CD8-positive, alpha-beta memory T cell (primary cell): ENCODE measurements at regions not wholly inside any gene's neighbourhood (a gene's known extent, or its start where the extent isn't known, plus 50 kb on each side); places are given as distances from the start of the nearest gene placed in this dataset.

ENCODE experiments used
- CTCF ChIA-PET: fragments of 350-600 bp; sonication (Branson Sonifier 250); formaldehyde crosslinking; loops from one replicate; lab custom pipeline; 2021; ENCODE audit warnings: antibody characterized with exemption; lab: Charles Lee
- POLR2A ChIA-PET: fragments of 350-600 bp; sonication (Branson Sonifier 250); formaldehyde crosslinking; loops from one replicate; lab custom pipeline; 2021; ENCODE audit warnings: antibody characterized with exemption; lab: Charles Lee
- DNase-seq, 5 donors: peaks; one replicate each; pipeline versions ENCODE4 v3.0.0 to v3.0.0-alpha.2; 2020 to 2022; ENCODE audit warnings: mixed read lengths in 1 of 5
- H3K27ac ChIP-seq: one replicate; pipeline ENCODE4 v1.7.0; 2013; ENCODE audit warnings: low read depth, mild to moderate bottlenecking, low read length, moderate library complexity
- H3K27me3 ChIP-seq: 2 replicates; pipeline ENCODE4 v1.7.0; 2013; ENCODE audit warnings: low read length, mild to moderate bottlenecking; ENCODE audit not compliant: insufficient read depth, poor library complexity, severe bottlenecking
- H3K36me3 ChIP-seq: 2 replicates; pipeline ENCODE4 v1.7.0; 2013; ENCODE audit warnings: mild to moderate bottlenecking, low read length, moderate library complexity; ENCODE audit not compliant: insufficient read depth
- H3K4me1 ChIP-seq: 2 replicates; pipeline ENCODE4 v1.7.0; 2013; ENCODE audit warnings: mild to moderate bottlenecking, low read length, moderate library complexity; ENCODE audit not compliant: insufficient read depth
- H3K4me3 ChIP-seq: 2 replicates; pipeline ENCODE4 v1.7.0; 2013; ENCODE audit warnings: mild to moderate bottlenecking, low read length
- H3K9me3 ChIP-seq: 2 replicates; pipeline ENCODE4 v1.7.0; 2013; ENCODE audit warnings: mild to moderate bottlenecking, low read length
- H3K27ac Mint-ChIP-seq, 8 donors: one replicate each; pipeline ENCODE4 v1.8.0; 2020 to 2021; ENCODE audit warnings: mixed read lengths in 8 of 8, mild to moderate bottlenecking in 6 of 8, inconsistent platforms in 3 of 8, moderate library complexity in 3 of 8
- H3K27me3 Mint-ChIP-seq, 2 donors: one replicate each; pipeline ENCODE4 v1.8.0; 2020 to 2021; ENCODE audit warnings: mixed read lengths in 2 of 2, mild to moderate bottlenecking in 1 of 2, moderate library complexity in 1 of 2
- H3K36me3 Mint-ChIP-seq, 3 donors: one replicate each; pipeline ENCODE4 v1.8.0; 2020 to 2021; ENCODE audit warnings: mixed read lengths in 3 of 3, inconsistent platforms in 1 of 3, mild to moderate bottlenecking in 1 of 3
- H3K4me1 Mint-ChIP-seq, 3 donors: one replicate each; pipeline ENCODE4 v1.8.0; 2020 to 2021; ENCODE audit warnings: mixed read lengths in 3 of 3, inconsistent platforms in 1 of 3, mild to moderate bottlenecking in 1 of 3
- H3K4me3 Mint-ChIP-seq, 7 donors: one replicate each; pipeline ENCODE4 v1.8.0; 2020 to 2021; ENCODE audit warnings: mixed read lengths in 7 of 7, mild to moderate bottlenecking in 6 of 7, moderate library complexity in 4 of 7, inconsistent platforms in 2 of 7
- H3K9me3 Mint-ChIP-seq, 5 donors: one replicate each; pipeline ENCODE4 v1.8.0; 2020 to 2022; ENCODE audit warnings: mixed read lengths in 5 of 5, mild to moderate bottlenecking in 3 of 5, moderate library complexity in 2 of 5, inconsistent platforms in 1 of 5

- no peak overlapping the region for H3K4me3 Mint-ChIP-seq
- peaks cover 0 to 21% of the 10 kb centered on the region in 2 donors for H3K27me3 Mint-ChIP-seq
- no peaks in the 10 kb centered on the region for H3K4me1 Mint-ChIP-seq
- no peaks in the 10 kb centered on the region for H3K9me3 ChIP-seq
- POLR2A ChIA-PET: no interaction called here
- no peak for DNase-seq
- H3K36me3 Mint-ChIP-seq: no peaks in the 10 kb centered on the region
- H3K4me1 ChIP-seq: no peaks in the 10 kb centered on the region
- no peak overlapping the region for H3K27ac ChIP-seq
- H3K4me3 ChIP-seq: no peak overlapping the region
- H3K9me3 Mint-ChIP-seq: peaks cover 0 to 3% (median 0%) of the 10 kb centered on the region in 5 donors
- H3K27ac Mint-ChIP-seq: peak overlapping the region in 1 of 8 donors; percentile 24
- H3K27me3 ChIP-seq: no peaks in the 10 kb centered on the region
- CTCF ChIA-PET: no interaction called here
- H3K36me3 ChIP-seq: no peaks in the 10 kb centered on the region
Measured at GRCh38 chr6:16007146-16007545, 121.7 kb upstream of the MYLIP start.

DNA sequence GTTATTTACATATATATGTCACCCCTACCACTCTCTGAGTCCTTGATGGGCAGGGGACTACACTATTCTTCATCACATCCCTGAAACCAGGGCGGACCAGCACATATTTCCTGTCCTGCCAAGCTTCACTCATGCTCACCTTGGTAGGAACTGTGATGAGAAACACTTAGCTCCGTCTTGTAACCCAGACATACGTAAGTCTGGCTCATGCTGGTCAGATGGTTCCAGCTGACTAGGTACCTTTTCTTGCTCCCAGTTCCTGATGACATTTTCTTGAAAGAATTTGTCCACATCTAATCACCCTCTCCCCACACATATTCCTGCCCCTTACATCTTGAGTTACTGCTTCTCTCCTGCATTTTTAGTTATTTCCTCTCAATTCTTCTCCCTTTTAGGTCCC is 122.2 kb upstream of the MYLIP start:
- Histone ChIP-seq H3K4me3 (no peak overlapping the region), H3K36me3 (no peaks in the 10 kb centered on the region), H3K4me1 (no peaks in the 10 kb centered on the region), H3K27me3 (no peaks in the 10 kb centered on the region), H3K27ac (no peak overlapping the region), H3K9me3 (no peaks in the 10 kb centered on the region)
- ChIA-PET POLR2A (no interaction called here), CTCF (no interaction called here)
- H3K4me1 Mint-ChIP-seq: no peaks in the 10 kb centered on the region
- H3K9me3 Mint-ChIP-seq: peaks cover 0 to 3% (median 0%) of the 10 kb centered on the region in 5 donors
- H3K4me3 Mint-ChIP-seq: no peak overlapping the region
- H3K36me3 Mint-ChIP-seq: no peaks in the 10 kb centered on the region
- H3K27me3 Mint-ChIP-seq: peaks cover 0 to 21% of the 10 kb centered on the region in 2 donors
- DNase-seq: no peak
- H3K27ac Mint-ChIP-seq: peak overlapping the region in 1 of 8 donors; percentile 26

GRCh38 chr6:16004934-16005679 is 123.8 kb upstream of the MYLIP start:
- CTCF ChIA-PET: no interaction called here
- peaks cover under 1 to 21% of the 10 kb centered on the region in 2 donors for H3K27me3 Mint-ChIP-seq

DNA sequence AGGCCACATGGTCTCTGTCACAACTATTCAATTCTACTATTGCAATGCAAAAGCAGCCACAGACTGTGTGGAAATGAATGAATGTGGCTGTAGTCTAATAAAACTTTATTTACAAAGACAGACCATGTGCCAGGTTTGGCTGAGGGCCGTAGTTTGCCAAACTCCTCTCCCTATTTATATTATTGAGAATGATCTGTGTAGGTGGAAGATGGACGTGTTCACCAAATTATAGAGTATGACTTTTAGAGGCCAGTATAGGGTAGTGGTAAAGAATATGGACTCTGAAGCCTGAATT is 125.7 kb upstream of the MYLIP start:
- Histone ChIP-seq H3K9me3 (no peaks in the 10 kb centered on the region), H3K36me3 (no peaks in the 10 kb centered on the region), H3K27me3 (no peaks in the 10 kb centered on the region), H3K4me1 (no peaks in the 10 kb centered on the region), H3K4me3 (no peak overlapping the region), H3K27ac (no peak overlapping the region)
- POLR2A ChIA-PET: no interaction called here
- no peaks in the 10 kb centered on the region for H3K4me1 Mint-ChIP-seq
- H3K27me3 Mint-ChIP-seq: peaks cover 2 to 24% of the 10 kb centered on the region in 2 donors
- H3K27ac Mint-ChIP-seq: no peak overlapping the region
- no peak overlapping the region for H3K4me3 Mint-ChIP-seq
- CTCF ChIA-PET: no interaction called here
- peaks cover 0 to 1% (median 0%) of the 10 kb centered on the region in 5 donors for H3K9me3 Mint-ChIP-seq
- no peak for DNase-seq
- no peaks in the 10 kb centered on the region for H3K36me3 Mint-ChIP-seq

More at GRCh38 chr6:16004934-16005679, 123.8 kb upstream of the MYLIP start:
- DNase-seq: no peak
- Histone ChIP-seq H3K4me1 (no peaks in the 10 kb centered on the region), H3K27me3 (no peaks in the 10 kb centered on the region), H3K4me3 (no peak overlapping the region), H3K27ac (peak overlapping the region; percentile 48), H3K9me3 (no peaks in the 10 kb centered on the region), H3K36me3 (no peaks in the 10 kb centered on the region)
- Mint-ChIP-seq H3K4me1 (no peaks in the 10 kb centered on the region), H3K36me3 (no peaks in the 10 kb centered on the region), H3K4me3 (no peak overlapping the region), H3K9me3 (peaks cover 0 to 3% (median 0%) of the 10 kb centered on the region in 5 donors), H3K27ac (no peak overlapping the region)
- POLR2A ChIA-PET: no interaction called here

- H3K9me3 ChIP-seq: no peaks in the 10 kb centered on the region
- DNase-seq: no peak
- no peak overlapping the region for H3K27ac ChIP-seq
- CTCF ChIA-PET: no interaction called here
- H3K4me3 ChIP-seq: no peak overlapping the region
- Mint-ChIP-seq H3K27me3 (peaks cover 2 to 27% of the 10 kb centered on the region in 2 donors), H3K4me1 (no peaks in the 10 kb centered on the region), H3K9me3 (peaks cover 0 to 1% (median 0%) of the 10 kb centered on the region in 5 donors), H3K4me3 (no peak overlapping the region), H3K27ac (no peak overlapping the region), H3K36me3 (no peaks in the 10 kb centered on the region)
- H3K36me3 ChIP-seq: no peaks in the 10 kb centered on the region
- POLR2A ChIA-PET: no interaction called here
- H3K27me3 ChIP-seq: no peaks in the 10 kb centered on the region
- H3K4me1 ChIP-seq: no peaks in the 10 kb centered on the region
Measured at GRCh38 chr6:16002332-16003196, 126.3 kb upstream of the MYLIP start.

- POLR2A ChIA-PET: no interaction called here
- H3K27ac ChIP-seq: no peak overlapping the region
- H3K27me3 Mint-ChIP-seq: peaks cover 2 to 23% of the 10 kb centered on the region in 2 donors
Measured at GRCh38 chr6:16001158-16001557, 127.7 kb upstream of the MYLIP start.

DNA sequence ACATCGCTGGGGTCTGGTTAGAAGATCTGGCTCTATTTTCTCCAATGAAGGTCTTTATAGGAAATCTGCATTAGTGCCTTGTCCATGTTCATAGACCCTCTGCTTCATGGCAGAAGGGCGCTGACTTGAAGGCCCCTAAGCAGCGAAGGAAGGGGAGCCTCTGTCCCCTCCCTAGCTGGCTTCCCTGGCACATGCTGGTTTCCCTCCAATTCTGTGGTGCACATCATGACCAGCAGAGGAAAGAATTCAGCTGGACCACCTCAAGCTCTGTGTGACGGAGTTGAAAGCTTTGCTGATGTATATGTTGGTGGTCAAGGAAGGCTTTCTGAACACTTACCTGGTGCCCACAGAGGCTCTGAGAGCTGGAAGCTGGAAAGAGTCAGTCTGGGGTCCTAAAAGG is 129.7 kb upstream of the MYLIP start:
- Histone ChIP-seq H3K4me1 (no peaks in the 10 kb centered on the region), H3K27me3 (no peaks in the 10 kb centered on the region), H3K9me3 (no peaks in the 10 kb centered on the region), H3K4me3 (no peak overlapping the region), H3K36me3 (no peaks in the 10 kb centered on the region), H3K27ac (no peak overlapping the region)
- ChIA-PET CTCF (no interaction called here), POLR2A (no interaction called here)
- Mint-ChIP-seq H3K36me3 (no peaks in the 10 kb centered on the region), H3K9me3 (peaks cover 0 to 1% (median 0%) of the 10 kb centered on the region in 5 donors), H3K4me3 (no peak overlapping the region), H3K27ac (peak overlapping the region in 1 of 8 donors; percentile 53), H3K27me3 (peaks cover 2 to 19% of the 10 kb centered on the region in 2 donors), H3K4me1 (peaks cover 10 to 15% (median 13%) of the 10 kb centered on the region in 3 donors)
- no peak for DNase-seq

More at GRCh38 chr6:16001158-16001557, 127.7 kb upstream of the MYLIP start:
- DNase-seq: no peak
- Mint-ChIP-seq H3K4me1 (peaks cover 0 to 2% (median 0%) of the 10 kb centered on the region in 3 donors), H3K9me3 (peaks cover 0 to 1% (median 0%) of the 10 kb centered on the region in 5 donors), H3K36me3 (no peaks in the 10 kb centered on the region), H3K27ac (no peak overlapping the region), H3K4me3 (no peak overlapping the region)
- no peaks in the 10 kb centered on the region for H3K27me3 ChIP-seq
- no peaks in the 10 kb centered on the region for H3K4me1 ChIP-seq
- no peaks in the 10 kb centered on the region for H3K9me3 ChIP-seq
- CTCF ChIA-PET: no interaction called here
- no peak overlapping the region for H3K4me3 ChIP-seq
- no peaks in the 10 kb centered on the region for H3K36me3 ChIP-seq
